Left cardiac atrium (tissue), 4 donors: ENCODE measurements at regions not wholly inside any gene's neighbourhood (a gene's known extent, or its start where the extent isn't known, plus 50 kb on each side); places are given as distances from the start of the nearest gene placed in this dataset.
"Not testable (repeated sequence)": the region's sequence is repeated elsewhere in the genome, so short reads cannot be mapped to it uniquely, and the experiment has no call there.

Experiments used
- ATAC-seq, 2 donors: fragments of 200-7000 bp; cut with Tn5 transposase; one replicate each; pipeline ENCODE4 v1.9.1; 2020; ENCODE audit warnings: mild to moderate bottlenecking in 2 of 2, moderate library complexity in 2 of 2
- DNase-seq: peaks from one replicate; pipeline ENCODE4 v3.0.0-alpha.2; 2020
- intact Hi-C, 2 donors: fragments of 100-400 bp; cut with DNase I; formaldehyde crosslinking; loops; one replicate each; pipeline versions ENCODE4 v1.14.1 to v1.15.1; 2022 to 2023
- donor health status: DM: no; HTN: yes; CAD: no.
- donor health status: DM: no; HTN: yes; CAD: no; lungs with severe emphysema.
- donor health status: DM: yes; HTN: yes; CAD: no.
- donor health status: Dilated cardiomyopathy.

DNA sequence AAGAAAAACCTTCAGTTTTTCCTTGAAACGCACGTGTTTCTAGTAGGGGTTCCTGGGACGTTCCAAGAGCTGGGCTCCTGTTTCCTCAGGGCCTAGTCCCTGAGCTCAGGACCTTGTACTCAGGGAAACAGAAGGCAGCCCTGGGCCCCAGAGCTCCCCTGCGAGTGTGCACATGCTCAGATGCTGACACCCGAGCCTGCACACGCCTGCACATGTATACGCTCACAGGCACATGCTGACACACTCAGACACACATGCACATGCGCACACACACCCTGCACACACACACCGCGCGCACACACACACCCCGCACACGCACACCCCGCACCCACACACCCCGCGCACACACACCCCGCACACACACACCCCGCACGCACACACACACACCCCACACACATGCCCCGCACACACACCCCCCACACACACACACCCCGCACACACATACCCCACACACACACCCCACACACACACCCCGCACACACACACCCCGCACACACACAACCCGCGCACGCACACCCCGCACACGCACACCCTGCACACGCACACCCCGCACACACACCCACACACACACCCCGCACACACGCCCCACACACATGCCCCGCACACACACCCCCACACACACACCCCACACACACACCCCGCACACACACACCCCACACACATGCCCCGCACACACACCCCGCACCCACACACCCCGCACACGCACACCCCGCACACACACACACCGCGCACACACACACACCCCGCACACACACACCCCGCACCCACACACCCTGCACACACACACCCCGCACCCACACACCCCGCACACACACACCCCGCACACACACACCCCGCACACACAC is 52.2 kb downstream of the CALML3 start:
- ATAC-seq: no peak
- DNase-seq: no peak
- intact Hi-C loops: no loop called here

DNA sequence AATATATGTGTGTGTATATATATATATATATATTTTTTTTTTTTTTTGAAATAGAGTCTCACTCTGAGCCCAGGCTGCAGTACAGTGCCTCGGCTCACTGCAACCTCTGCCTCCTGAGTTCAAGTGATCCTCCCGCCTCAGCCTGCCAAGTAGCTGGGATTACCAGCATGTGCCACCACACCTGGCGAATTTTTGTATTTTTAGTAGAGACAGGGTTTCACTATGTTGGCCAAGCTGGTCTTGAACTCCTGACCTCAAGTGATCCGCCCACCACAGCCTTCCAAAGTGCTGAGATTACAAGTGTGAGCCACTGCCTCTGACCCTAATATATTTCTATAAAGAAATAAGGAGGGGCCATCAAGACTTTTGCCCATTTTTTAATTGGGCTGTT is 55.3 kb downstream of the CALML3 start:
- intact Hi-C loops, ATAC-seq, DNase-seq: not testable (repeated sequence)

DNA sequence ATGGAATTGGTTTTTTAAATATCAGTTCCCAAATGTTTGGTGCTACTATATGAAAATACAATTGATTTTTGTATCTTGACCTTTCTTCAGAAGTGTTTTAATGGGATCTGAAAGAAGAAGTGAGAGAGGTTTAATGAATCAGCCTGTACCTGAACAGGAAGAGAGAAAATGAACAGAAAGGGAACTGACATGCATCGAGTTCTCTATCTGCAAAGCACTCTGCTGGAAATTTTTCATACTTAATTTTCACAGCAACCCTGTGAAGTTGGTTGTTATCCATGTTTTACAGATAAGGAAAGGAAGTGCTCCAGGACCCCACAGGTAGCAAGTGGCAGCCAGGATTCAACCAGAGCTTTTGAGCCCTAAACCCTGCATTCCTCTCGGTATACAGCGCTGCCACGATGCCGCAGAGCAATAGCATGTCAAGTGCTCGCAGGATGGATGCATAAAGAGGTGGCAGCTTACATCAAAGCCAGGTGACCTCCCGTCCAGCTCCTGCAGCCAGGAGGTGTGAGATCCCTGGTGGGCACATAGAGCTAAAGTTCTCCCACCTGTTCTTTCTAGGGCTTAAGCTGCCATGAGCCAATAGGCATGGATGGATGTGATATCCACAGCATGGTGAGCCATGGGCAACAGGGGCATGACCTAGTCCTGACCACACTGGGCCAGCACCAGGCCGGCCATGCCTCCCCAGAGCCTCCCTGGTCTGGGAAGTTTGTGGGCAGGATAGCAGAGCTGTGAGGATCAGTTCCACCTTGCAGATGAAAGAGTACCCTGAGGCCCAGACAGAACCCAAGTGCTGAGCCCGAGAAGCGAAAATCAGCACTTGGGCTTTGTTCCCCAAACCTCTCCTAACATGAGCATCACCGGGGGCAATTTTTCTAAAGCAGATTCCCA is 57.2 kb downstream of the CALML3 start:
- intact Hi-C loops: no loop called here
- DNase-seq: no peak
- no peak for ATAC-seq

DNA sequence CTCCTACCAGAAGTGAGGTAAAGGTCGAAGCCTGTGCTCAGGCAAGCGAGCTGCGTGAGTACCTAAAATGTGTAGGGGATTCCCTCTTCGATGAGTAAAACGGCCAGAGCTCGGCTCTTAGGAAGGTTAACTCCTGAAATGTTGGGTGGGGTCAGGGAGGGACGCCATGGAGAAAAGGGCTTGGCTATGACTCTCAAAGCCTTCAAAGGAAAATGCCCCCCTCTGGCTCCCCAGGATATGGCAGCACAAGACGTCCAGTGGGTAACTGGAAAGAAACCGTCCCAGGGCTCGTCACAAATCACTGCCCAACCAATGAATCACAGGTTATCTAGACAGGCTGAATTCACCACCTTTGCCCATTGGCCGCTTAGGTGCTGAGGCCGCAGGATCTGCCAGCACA is 58.0 kb downstream of the CALML3 start:
- intact Hi-C loops: no loop called here
- no peak for ATAC-seq
- no peak for DNase-seq

DNA sequence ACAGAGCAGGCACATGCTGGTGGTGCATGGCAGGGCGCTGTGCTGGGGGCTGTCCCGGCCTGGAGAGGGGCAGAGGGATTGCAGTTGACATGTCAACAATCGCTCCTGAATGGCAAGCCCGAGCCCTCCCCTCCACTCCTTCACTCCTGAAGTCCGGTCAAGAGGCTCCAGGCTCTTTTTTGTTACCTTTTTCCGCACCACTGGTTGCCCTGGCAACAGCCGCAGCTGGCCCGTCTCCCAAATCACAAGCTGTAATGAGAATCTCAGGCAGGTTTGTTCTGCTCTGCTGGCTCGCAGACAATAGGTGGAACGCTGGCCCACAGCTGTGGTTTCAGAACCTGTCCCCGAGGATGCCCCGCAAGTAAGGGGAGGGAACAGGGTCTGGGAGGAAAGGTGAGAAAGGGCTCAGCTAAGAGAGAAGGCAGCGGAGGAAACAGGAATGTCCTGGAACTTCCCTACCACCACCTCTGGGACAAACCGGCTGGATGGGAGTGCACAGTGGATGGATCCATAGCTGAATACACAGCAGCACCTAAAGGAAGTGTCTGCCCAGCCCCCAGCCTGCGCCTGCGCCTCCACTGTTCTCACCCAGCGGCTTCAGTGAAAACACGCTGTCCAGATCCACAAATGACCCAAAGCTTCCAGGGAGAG is 58.9 kb downstream of the CALML3 start:
- intact Hi-C loops: no loop called here
- ATAC-seq (peak; percentile 32 to 41), DNase-seq (no peak)

DNA sequence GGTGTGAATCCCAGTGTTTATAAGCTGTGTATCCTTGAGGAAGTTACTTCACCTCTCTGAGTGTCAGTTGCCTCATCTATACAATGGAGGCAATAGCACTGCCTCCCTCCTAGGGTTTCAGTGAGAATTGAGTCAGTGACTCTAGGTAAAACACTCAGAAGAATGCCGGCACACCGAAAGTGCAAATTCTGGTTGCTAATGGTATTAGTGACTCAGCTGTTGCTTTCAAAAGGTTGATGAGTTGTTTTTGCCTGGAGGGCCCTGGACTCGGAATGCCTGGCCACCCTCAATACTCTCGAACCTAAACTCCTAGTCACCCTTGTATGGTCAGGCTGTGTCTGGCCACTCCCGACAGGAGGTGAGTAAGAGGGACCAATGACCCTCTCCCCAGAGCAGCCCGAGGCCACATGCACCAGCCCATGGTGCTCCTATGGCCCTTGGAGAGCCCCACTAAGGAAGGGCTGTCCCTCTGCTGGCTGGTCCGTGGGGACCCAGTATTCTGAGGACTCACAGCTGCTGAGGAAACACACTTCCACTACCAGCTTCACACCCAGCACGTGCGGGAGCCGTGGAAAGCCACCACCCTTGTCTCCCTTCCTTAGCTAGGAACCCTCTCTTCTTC is 60.2 kb downstream of the CALML3 start:
- intact Hi-C loops: no loop called here
- ATAC-seq (no peak), DNase-seq (no peak)

DNA sequence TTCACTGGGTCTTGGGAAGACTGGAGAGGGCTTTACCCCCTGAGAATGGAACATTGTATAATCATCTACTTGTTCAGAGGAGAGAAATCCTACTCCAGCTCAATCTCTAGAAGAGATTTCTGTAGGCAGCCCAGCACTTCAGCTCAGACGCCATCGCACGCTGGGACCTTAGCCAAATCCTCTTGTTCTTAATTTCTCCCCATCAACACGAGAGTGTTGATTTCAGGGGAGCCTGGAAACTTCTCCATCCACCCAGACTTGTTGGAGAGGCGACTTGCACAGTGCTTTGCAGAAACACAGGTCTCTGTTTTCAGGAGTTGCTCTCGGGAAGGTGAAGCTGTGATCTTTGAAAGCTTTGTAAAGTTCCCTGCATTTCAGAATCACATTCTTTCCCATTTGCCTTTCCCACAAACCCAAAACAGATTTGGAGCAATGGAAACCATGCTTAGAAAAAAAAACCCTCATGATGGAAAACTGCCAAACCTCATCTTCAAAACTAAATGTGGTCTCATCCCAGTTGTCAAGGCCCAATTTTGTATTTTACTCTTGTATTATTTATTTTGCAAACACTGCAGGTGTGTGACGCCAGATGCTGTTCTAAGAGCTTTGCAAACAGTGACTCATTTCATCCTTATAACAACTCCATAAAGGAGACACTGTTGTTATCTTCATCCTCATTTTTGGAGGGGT is 60.9 kb downstream of the CALML3 start:
- ATAC-seq (no peak), DNase-seq (no peak)
- intact Hi-C loops: no loop called here

DNA sequence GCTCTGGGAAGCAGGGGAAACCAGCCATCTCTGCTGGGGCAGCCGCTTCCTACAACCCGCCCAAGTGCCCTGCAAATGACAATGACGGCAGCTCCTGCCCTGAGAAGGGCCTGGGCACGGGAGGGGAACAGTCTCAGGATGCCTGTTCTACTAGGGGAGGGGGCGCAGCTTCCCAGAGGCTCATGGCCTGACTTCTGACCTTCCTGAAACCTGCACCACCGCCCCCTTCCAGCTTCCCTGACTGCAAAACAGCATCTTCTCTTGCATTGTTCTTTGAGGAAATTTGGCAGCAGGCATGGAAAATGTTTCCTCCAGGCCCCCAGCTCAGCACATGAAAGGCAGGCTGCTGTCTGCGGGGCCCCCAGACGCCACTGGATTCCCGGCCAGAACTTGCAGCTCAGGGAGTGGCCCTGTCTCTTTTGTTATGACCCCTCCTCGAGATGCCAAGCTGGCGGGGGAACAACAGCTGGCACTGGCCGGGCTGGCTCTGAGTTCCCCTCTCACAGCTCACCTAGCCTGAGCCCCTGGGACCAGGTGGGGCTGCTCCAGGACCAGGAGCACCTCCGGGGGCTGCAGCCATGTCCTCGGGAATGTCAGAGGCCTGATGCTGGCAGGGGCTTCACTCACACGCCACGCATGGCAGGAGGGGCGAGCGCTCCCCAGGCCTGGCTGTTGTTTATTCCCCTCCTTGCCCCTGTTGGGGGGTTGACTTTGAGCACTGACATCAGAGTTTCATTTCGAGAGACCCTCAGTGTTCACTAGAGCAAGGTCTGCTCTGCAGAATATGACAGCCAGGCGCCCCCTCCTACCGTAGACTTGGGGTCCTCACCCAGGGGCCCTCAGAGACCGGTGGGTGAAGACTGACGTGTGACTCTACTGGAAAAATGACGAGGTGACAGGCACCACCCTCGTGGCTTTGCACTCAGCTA is 62.7 kb downstream of the CALML3 start:
- peak; percentile 58 for DNase-seq
- ATAC-seq: peak; percentile 40 to 55
- intact Hi-C loops: no loop called here

DNA sequence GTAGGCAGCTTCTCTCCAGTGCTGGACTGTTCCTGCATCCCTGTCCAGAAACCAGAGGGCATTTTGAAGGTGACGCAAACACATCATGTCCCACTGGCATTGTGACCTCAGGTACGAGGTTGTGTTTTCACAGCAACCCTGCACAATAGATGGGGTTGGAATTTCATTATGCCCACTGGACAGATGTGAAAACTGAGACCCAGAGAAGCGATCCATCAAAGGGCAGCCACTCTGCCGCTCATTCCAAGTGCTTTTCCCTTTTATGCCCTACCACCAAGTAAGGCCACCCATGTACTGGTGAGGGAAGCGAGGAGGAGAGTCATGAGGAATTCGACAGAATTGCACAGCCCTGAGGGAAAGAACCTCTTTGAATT is 63.3 kb downstream of the CALML3 start:
- intact Hi-C loops: no loop called here
- no peak for DNase-seq
- no peak for ATAC-seq

DNA sequence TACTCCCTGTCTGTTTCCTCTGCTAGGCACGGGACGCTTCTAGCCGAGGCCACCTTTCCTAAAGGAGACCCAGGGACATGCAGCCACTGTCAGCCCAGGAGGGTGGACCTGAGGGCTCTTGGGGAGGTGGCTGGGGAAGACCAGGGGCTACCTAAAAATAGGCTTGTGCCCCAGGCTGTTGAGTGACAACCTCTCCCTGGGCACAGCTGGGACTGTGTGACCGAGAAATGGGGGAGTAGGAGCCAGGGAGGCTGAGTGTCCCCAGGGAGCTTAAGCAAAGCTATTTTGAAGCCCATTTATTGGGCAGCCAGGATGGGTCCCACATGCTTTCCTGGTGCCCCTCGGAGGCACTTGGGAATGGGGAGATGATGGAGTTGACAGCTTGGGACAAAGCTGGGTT is 63.8 kb downstream of the CALML3 start:
- intact Hi-C loops: no loop called here
- no peak for DNase-seq
- no peak for ATAC-seq
